ENCODE measurements at regions not wholly inside any gene's neighbourhood (a gene's known extent, or its start where the extent isn't known, plus 50 kb on each side); places are given as distances from the start of the nearest gene placed in this dataset.

- no peak for DNase-seq (ENCODE audit: low read depth)
- TF ChIP-seq CTCF (conservative IDR thresholded peaks at IDR 0.05; ENCODE audit: control insufficient read depth, insufficient read depth, low read depth, low read length) = no peak
- no peak overlapping the region for H3K4me3 ChIP-seq (ENCODE audit: control insufficient read depth, low read depth, low read length)
These were observed 365.1 kb upstream of the SEMA6D start for GRCh38 chr15:47352217-47352616.

GRCh38 chr15:47355759-47356158 lies 361.5 kb upstream of the SEMA6D start:
- DNase-seq (ENCODE audit: low read depth) = no peak
- H3K4me3 ChIP-seq (ENCODE audit: control insufficient read depth, low read depth, low read length) = no peak overlapping the region
- TF ChIP-seq CTCF (conservative IDR thresholded peaks at IDR 0.05; ENCODE audit: control insufficient read depth, insufficient read depth, low read depth, low read length) = no peak

GRCh38 chr15:47356297-47356696 lies 361.0 kb upstream of the SEMA6D start:
- TF ChIP-seq CTCF (conservative IDR thresholded peaks at IDR 0.05; ENCODE audit: control insufficient read depth, insufficient read depth, low read depth, low read length) = no peak
- no peak for DNase-seq (ENCODE audit: low read depth)
- no peak overlapping the region for H3K4me3 ChIP-seq (ENCODE audit: control insufficient read depth, low read depth, low read length)

GRCh38 chr15:47358876-47359275 lies 358.4 kb upstream of the SEMA6D start:
- no peak for DNase-seq (ENCODE audit: low read depth)
- TF ChIP-seq CTCF (conservative IDR thresholded peaks at IDR 0.05; ENCODE audit: control insufficient read depth, insufficient read depth, low read depth, low read length) = no peak
- H3K4me3 ChIP-seq (ENCODE audit: control insufficient read depth, low read depth, low read length) = no peak overlapping the region

GRCh38 chr15:47360305-47360704 lies 357.0 kb upstream of the SEMA6D start:
- no peak for TF ChIP-seq CTCF (conservative IDR thresholded peaks at IDR 0.05; ENCODE audit: control insufficient read depth, insufficient read depth, low read depth, low read length)
- H3K4me3 ChIP-seq (ENCODE audit: control insufficient read depth, low read depth, low read length) = no peak overlapping the region
- peak; percentile 23 for DNase-seq (ENCODE audit: low read depth)

- H3K4me3 ChIP-seq (ENCODE audit: control insufficient read depth, low read depth, low read length) = no peak overlapping the region
- no peak for TF ChIP-seq CTCF (conservative IDR thresholded peaks at IDR 0.05; ENCODE audit: control insufficient read depth, insufficient read depth, low read depth, low read length)
- no peak for DNase-seq (ENCODE audit: low read depth)
These were observed 355.0 kb upstream of the SEMA6D start for GRCh38 chr15:47362118-47362905.
